ENCODE measurements at regions not wholly inside any gene's neighbourhood (a gene's known extent, or its start where the extent isn't known, plus 50 kb on each side); places are given as distances from the start of the nearest gene placed in this dataset.

DNA sequence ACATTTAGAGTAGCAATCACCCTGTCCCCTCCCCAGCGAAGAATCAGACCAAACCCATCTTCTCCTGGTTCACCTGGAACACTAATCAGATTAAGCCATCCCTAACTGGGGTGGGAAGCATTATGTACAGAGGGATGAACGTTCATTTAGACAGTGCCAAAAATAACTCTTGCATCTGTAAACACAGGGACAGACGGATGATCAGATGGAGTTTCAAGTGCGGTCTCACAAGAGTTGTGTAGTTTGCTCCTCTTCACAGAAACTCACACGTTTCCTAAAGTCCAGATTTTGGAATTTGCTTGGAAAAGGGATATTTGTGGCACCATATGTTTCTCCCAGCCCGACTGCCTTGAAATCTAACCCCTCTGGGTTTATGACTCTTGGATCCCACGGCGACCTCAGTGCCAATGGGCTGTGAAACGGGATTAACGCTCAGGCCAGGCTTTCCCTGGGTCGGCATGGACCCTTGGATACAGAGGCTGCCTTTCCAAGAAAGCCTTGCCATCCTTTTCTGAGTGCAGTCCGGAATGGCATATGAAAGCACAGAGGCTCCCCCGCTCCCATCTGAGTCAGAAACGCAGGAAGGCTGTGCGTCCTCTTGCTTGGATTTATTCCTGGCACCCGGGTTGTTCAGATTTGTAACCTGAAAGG is 293.2 kb upstream of the HABP2 start:
- no peak for DNase-seq (ENCODE audit: low read depth in 3 of 3)

- no peak for DNase-seq (ENCODE audit: low read depth in 3 of 3)
Measured at GRCh38 chr10:113261161-113261560, 291.7 kb upstream of the HABP2 start.

DNA sequence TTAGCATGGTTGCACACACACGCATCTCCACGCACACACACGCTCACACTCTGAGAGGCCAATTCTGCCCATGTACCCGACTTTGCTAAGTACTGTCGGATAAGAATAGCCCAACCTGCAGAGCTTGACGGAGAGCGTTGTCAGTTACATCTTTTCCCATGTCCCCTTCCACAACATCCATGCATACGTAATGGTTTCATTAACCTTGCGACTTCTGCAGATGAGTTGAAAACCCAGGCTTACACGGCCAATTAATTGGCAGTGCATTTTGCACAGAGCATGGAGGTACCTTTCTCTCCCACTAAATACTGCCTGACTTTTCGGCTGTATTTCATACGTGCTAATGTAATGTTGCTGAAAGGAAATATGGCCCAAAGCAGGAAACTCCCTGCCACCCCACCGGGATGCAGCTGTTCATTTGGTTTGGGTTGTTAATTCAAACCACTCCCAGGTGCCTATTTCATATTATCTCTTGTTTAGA is 291.2 kb upstream of the HABP2 start:
- no peak for DNase-seq (ENCODE audit: low read depth in 3 of 3)

- DNase-seq (ENCODE audit: low read depth in 3 of 3) = no peak
Measured at GRCh38 chr10:113263056-113263455, 289.8 kb upstream of the HABP2 start.

DNA sequence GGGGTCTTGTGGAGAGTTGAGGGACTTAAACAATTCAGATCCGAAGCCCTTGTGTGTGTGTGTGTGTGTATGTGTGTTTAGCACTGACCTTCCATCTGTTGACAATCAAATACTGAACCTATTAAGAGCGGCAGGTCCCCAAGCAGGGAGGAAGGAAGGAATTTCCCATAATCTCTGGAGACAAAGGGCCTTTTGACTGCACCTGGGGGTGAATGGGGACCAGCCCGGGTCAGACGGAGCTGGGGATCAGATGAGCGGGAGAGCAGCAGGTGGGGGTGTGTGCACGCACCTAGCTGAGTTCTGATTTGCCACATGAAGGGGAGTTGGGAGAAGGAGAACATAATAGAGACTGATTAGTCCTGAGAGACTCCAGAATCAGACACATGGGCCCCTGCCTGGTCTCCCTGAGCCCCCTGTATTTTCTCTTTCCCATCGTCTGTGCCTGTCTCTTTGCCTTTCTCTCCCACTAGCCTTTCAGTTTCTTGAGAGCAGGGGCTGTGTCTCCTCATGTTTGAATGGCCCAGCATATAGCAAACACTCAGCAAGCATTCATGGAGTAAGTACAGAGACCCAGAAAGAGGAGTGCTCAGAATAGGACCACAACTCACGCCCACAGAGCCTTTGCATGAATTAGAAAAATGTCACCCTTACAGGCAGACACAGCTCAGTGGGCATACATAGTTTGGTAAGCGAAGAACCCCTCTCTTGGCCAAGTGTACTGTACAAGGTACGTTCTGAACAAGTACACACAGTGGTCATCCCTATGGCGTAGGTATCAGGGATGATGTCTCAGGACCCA is 288.3 kb upstream of the HABP2 start:
- DNase-seq (ENCODE audit: low read depth in 3 of 3) = no peak

- DNase-seq (ENCODE audit: low read depth in 3 of 3) = no peak
Measured at GRCh38 chr10:113266147-113266546, 286.7 kb upstream of the HABP2 start.

DNA sequence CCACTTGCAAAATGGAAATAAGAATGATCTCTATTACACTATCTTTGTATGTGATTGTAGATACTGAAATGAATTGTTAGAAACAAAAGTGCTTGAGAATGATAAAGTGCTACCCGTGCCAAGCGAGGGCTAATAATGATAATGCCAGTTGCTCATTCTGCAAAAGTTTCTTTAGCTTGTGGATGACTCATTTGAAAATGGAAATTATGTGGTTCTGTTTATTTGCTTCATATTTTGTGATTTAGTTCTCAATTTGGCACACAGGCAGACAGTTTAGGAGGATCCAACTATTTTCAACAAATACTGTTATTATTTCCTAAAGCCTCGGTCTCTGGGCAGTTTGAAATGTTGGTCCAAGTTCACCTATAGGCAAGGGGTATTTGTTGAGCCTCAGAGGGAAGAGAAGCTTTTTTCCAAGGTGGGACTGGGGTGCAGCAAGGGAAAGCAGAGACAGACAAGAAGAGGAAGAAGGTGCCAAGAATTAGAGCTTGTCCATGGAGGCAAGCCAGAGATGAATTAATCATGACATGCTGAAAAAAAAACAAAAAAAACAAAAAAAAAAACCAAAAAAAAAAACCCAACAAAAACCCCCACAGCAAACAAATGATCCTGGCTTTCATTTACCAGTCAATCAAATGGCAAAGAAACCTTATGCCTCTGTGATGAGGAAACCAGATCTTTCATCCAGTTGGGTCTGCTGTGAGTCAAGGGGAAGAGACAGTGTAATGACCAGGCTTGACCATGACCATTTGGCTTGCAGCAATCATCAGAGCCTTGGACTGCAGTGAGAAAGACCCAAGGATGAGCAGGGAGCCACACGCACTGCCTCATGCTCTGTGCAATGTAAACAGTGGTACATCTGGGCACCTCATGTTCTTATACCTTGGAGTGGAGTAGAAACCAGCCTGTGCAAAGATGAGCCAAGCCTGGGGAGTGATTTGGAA is 285.0 kb upstream of the HABP2 start:
- no peak for DNase-seq (ENCODE audit: low read depth in 3 of 3)

- no peak for DNase-seq (ENCODE audit: low read depth in 3 of 3)
Measured at GRCh38 chr10:113269333-113269732, 283.5 kb upstream of the HABP2 start.

GRCh38 chr10:113272511-113272910 is 280.3 kb upstream of the HABP2 start:
- no peak for DNase-seq (ENCODE audit: low read depth in 3 of 3)

GRCh38 chr10:113273181-113274163 is 279.4 kb upstream of the HABP2 start:
- DNase-seq (ENCODE audit: low read depth in 3 of 3) = no peak

DNA sequence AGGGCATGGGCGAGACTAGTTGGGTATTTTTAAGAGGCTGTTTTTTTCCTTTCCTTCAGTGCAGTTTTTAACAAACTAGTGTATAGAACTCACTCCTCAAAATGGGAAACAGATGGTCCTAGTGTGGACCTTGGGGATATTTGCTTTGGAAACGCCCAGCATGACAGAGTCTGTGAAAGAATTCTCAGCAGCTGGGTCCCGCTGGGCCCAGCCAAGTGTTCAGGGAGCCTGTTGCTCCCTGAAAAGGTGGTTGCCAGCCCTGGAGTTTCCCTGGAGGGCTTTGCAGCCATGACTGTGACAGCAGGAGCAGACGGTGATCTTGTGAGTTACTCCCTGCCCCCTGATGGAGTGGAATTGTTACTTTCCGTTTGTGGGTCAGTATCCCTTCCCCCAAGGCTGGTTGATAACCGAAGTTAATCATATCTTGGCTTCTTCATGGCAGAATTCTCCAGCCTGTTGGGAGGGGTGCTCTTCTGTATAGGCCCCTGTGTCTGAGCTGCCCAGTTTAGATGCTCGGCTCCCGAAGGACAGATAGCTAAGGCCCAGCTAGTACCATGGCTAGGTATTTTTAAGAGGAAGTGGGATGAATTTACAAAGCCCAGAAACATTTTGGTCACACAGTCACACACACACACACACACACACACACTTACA is 278.6 kb upstream of the HABP2 start:
- DNase-seq (ENCODE audit: low read depth in 3 of 3) = no peak

DNA sequence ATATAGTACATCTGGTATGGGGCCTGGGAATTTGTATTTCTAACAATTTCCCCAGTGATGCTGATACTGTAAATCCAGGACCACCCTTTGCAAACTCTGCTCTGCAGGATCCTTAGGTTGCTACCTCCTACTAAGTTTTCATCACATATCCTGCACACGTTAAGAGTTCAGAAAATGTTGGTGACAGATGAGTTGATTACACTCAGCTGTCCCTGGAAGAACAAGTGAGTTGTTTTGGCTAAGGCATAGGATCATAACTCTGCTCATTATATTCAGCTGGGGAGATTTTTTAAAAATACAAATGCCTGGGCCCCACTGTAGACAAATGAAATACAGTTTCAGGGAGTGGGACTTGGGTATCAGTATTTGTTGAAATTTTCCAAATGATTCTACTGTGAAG is 274.6 kb upstream of the HABP2 start:
- DNase-seq (ENCODE audit: low read depth in 3 of 3) = no peak

DNA sequence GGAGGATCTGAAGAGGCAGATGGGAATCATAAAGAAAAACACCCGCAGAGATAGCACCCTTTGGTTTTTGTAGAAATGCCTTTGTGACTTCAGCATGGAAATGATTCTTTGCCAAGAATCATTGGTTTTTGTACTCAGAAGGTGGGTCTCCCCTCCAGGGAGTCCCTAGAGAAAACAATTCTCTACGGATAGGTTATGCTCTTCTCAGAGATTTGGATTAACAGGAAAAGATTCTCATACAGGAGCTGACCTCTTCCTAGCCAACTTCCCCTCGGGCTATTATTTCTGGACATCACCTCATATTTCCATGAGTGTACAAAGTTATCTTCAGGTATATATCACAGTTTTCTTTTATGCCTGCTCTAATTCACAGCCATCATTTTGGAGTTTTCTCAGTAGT is 274.2 kb upstream of the HABP2 start:
- no peak for DNase-seq (ENCODE audit: low read depth in 3 of 3)

GRCh38 chr10:113279262-113279661 is 273.6 kb upstream of the HABP2 start:
- DNase-seq (ENCODE audit: low read depth in 3 of 3) = no peak

DNA sequence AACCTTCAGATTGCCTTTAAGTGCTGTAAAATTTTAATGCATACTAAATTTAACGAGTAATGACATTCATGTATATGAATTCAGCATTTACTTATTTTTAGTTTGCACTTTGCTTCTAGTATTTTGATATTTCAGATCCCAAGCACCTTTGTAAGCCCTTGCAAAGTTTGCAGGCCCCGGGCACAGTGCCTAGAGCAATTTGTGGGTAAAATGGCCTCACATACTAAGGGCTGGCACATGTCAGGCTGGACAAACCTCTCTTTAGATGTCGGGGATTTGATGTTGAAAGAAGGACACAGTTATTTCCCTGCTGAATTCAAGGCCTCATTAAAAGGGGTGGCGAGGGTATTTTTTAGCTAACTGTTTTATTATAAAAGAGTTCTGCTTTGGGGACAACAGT is 270.3 kb upstream of the HABP2 start:
- DNase-seq (ENCODE audit: low read depth in 3 of 3) = no peak

GRCh38 chr10:113283189-113283588 is 269.7 kb upstream of the HABP2 start:
- DNase-seq (ENCODE audit: low read depth in 3 of 3) = no peak

GRCh38 chr10:113284635-113285034 is 268.2 kb upstream of the HABP2 start:
- DNase-seq (ENCODE audit: low read depth in 3 of 3) = no peak

- no peak for DNase-seq (ENCODE audit: low read depth in 3 of 3)
Measured at GRCh38 chr10:113285305-113285704, 267.5 kb upstream of the HABP2 start.

- DNase-seq (ENCODE audit: low read depth in 3 of 3) = no peak
Measured at GRCh38 chr10:113287592-113287991, 265.3 kb upstream of the HABP2 start.

DNA sequence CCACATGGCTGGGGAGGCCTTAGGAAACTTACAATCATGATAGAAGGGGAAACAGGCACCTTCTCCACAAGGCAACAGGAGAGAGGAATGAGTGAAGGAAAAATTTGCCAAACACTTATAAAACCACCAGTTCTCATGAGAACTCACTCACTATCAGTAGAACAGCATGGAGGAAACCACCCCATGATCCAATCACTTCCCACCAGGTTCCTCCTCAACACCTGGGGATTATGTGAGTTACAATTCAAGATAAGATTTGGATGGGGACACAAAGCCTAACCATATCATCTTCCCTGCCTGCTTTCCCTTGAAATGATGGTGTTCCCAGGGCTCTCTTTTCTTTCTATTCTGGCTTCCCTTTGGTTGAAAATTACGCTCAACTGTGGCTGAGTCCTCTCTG is 262.7 kb upstream of the HABP2 start:
- no peak for DNase-seq (ENCODE audit: low read depth in 3 of 3)

GRCh38 chr10:113291413-113291812 is 261.4 kb upstream of the HABP2 start:
- DNase-seq (ENCODE audit: low read depth in 3 of 3) = no peak

Data from stimulated activated CD4-positive, alpha-beta T cell treated with anti-CD3 and anti-CD28 coated beads, TNF-alpha, amount 100 ng/mL, for 48 hours (primary cell).